ENCODE measurements at regions not wholly inside any gene's neighbourhood (a gene's known extent, or its start where the extent isn't known, plus 50 kb on each side); places are given as distances from the start of the nearest gene placed in this dataset.

DNA sequence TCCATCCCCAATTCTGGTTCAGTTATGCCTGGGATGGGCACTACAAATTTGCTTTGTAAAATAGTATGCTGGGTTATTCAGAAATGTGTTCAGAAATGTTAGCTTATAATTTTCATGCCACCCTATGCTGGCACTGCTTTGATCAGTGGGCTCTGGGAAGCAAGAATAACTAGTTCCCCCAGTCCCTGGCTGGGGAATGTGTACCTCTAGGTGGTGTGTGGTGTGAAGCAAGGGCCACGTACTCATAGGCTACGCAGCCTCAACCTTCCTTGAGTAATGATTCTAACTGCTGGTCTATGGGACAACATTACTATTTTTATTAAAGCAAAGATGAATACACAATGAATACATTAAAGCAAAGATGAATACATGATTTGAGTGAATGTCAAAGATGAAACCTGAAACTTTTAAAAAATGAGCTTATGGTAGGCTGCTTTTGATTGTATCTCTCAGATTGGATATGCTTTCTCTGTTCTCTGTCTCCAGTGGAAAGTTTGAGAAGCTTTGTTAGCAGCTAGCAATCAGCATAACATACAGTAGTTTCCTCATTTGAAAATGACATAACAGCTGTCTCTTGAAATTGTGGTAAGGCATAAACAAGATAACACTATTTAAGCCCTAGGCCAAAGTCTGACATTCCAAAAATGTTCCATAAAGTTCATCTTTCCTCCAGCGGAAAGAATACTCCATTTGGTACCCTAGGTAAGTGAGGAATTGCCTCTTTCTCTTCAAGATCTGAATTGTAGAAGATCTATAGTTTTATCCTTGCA, 174.7 kb upstream of the NFIB start:
- Histone ChIP-seq H3K27me3 (no peaks in the 10 kb centered on the region), H3K4me1 (no peaks in the 10 kb centered on the region), H3K9me3 (no peaks in the 10 kb centered on the region), H3K4me3 (no peak overlapping the region), H3K27ac (no peak overlapping the region), H3K36me3 (no peaks in the 10 kb centered on the region)
- DNase-seq (no peak), ATAC-seq (no peak)
- no peak for TF ChIP-seq CTCF (IDR thresholded peaks at IDR 0.05)
- intact Hi-C loops (cut with DNase I): no loop called here

DNA sequence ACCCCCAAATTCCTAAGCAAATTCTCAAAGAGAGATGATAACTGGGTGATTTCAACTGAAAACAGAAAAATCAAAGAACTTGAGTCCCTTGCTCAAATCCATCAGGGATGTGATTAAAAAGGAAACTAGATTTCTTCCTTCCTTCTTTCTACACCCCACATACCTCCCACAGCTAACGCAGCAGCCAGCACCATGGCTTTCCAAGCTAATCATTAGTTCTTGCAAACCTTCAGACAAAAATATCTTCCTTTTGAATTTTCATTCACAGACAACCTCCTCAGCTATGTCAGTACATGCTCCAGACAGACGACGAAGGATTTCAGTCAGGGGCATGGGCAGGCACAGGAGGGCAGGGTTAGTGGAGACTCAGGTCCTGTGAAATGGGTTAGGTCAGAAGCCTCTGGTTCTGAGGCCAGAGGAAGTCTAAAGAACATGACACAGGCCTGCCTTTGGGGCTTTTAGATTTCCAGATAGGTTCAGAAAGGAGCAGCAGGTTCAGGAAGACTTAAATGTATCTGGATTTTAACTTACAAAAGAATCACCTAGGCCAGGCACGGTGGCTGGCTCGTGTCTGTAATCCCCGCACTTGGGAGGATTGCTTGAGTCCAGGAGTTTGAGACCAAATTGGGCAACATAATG, 173.7 kb upstream of the NFIB start:
- intact Hi-C loops (cut with DNase I): no loop called here
- no peak overlapping the region for H3K4me3 ChIP-seq
- H3K36me3 ChIP-seq: no peaks in the 10 kb centered on the region
- no peak for ATAC-seq
- no peak for TF ChIP-seq CTCF (IDR thresholded peaks at IDR 0.05)
- H3K27ac ChIP-seq: no peak overlapping the region
- no peaks in the 10 kb centered on the region for H3K9me3 ChIP-seq
- H3K27me3 ChIP-seq: no peaks in the 10 kb centered on the region
- no peaks in the 10 kb centered on the region for H3K4me1 ChIP-seq
- DNase-seq: no peak

GRCh38 chr9:14485366-14485765, 171.4 kb upstream of the NFIB start:
- Histone ChIP-seq H3K27ac (no peak overlapping the region), H3K36me3 (no peaks in the 10 kb centered on the region), H3K4me3 (no peak overlapping the region), H3K9me3 (no peaks in the 10 kb centered on the region), H3K4me1 (no peaks in the 10 kb centered on the region), H3K27me3 (no peaks in the 10 kb centered on the region)
- intact Hi-C loops (cut with DNase I): no loop called here
- no peak for DNase-seq
- no peak for TF ChIP-seq CTCF (IDR thresholded peaks at IDR 0.05)
- no peak for ATAC-seq

DNA sequence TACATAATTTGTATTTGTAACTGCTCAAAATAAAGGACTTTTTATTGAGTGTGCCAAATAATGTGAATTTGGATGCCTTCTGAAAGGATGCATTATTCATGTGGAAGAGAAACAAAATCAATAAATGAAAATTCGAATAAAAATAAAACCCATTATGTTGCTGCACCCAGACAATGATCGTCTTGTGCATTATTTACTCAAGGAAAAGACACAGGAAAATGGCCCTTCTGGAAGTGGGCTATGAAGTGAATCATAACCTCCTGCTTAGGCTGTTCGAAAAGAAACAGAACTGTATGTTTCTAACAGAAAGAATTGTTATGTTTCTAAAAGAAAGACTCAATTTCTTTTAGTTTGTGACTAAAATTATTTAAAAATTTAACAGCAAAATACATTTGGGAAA, 168.9 kb upstream of the NFIB start:
- H3K36me3 ChIP-seq: no peaks in the 10 kb centered on the region
- ATAC-seq (no peak), DNase-seq (no peak)
- intact Hi-C loops (cut with DNase I): no loop called here
- no peak overlapping the region for H3K27ac ChIP-seq
- no peaks in the 10 kb centered on the region for H3K27me3 ChIP-seq
- TF ChIP-seq CTCF (IDR thresholded peaks at IDR 0.05): no peak
- H3K9me3 ChIP-seq: no peaks in the 10 kb centered on the region
- no peak overlapping the region for H3K4me3 ChIP-seq
- no peaks in the 10 kb centered on the region for H3K4me1 ChIP-seq

DNA sequence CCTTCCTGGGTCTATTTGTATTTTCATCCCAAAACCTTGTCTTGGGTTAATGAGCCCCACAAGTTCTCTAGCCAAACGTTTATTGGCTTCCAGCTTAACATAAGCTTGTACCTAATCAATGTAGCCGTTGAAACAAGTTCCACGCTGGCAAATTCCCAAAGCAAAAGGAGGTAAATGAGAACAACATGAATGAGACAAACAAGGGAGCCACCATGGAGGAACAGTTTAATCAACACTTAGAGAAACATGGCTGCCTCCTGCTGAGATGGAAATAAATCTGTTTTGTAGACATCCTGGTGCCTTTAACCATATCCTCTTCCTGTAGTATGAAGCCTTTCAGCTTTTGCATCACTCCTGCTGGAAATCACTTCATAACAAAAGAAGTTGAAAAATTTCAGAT, 166.6 kb upstream of the NFIB start:
- DNase-seq (no peak), ATAC-seq (no peak)
- intact Hi-C loops (cut with DNase I): no loop called here
- Histone ChIP-seq H3K27ac (no peak overlapping the region), H3K4me1 (no peaks in the 10 kb centered on the region), H3K36me3 (no peaks in the 10 kb centered on the region), H3K9me3 (no peaks in the 10 kb centered on the region), H3K27me3 (no peaks in the 10 kb centered on the region), H3K4me3 (no peak overlapping the region)
- TF ChIP-seq CTCF (IDR thresholded peaks at IDR 0.05): no peak

Data from upper lobe of right lung (tissue), 1 donor.